A549 (cell line): ENCODE measurements at regions not wholly inside any gene's neighbourhood (a gene's known extent, or its start where the extent isn't known, plus 50 kb on each side); places are given as distances from the start of the nearest gene placed in this dataset.

Source experiments
- ATAC-seq, 2 experiments: fragments of 200-7000 bp in 1 of 2; fragments of >200 bp in 1 of 2; cut with Nextera tagmentation in 1 of 2; cut with Tn5 transposase in 1 of 2; 3 replicates each; pipeline versions ENCODE4 v1.8.0 to v1.9.1; 2018 to 2020; ENCODE audit warnings: mild to moderate bottlenecking in 1 of 2, moderate library complexity in 1 of 2
- CTCF ChIA-PET: fragments of 300-600 bp; sonication (Branson Sonifier 250); formaldehyde crosslinking; extraction: SDS; loops from one replicate; lab custom pipeline; 2021; ENCODE audit warnings: antibody characterized with exemption, inconsistent platforms; lab: Yijun Ruan, JAX
- POLR2A ChIA-PET: fragments of 350-600 bp; formaldehyde crosslinking; extraction: SDS; loops from one replicate; lab custom pipeline; 2021; ENCODE audit warnings: antibody characterized with exemption, inconsistent platforms; lab: Yijun Ruan, JAX
- DNase-seq, 2 experiments: peaks; one replicate each; pipeline versions ENCODE4 v3.0.0 to v3.0.0-alpha.2; 2011 to 2016; ENCODE audit warnings: low read depth in 1 of 2, low spot score in 1 of 2
- FAIRE-seq: peaks from 2 replicates; lab custom pipeline; 2011; peaks lifted over from hg19 to GRCh38; lab: Jason Lieb, UNC
- H3K27ac ChIP-seq, 2 experiments: fragments of >200 bp; sonication (Bioruptor Twin); formaldehyde crosslinking; 3 replicates each; pipeline ENCODE4 v1.5.1; 2016 to 2017
- H3K4me1 ChIP-seq: fragments of >200 bp; sonication (Bioruptor Twin); formaldehyde crosslinking; 3 replicates; pipeline ENCODE4 v1.6.1; 2016
- H3K4me2 ChIP-seq: fragments of >200 bp; sonication (Bioruptor Twin); formaldehyde crosslinking; 3 replicates; pipeline ENCODE4 v1.6.1; 2016
- H3K4me3 ChIP-seq: fragments of >200 bp; sonication (Bioruptor Twin); formaldehyde crosslinking; 3 replicates; pipeline ENCODE4 v1.5.1; 2016
- H3K9me3 ChIP-seq: fragments of >200 bp; sonication (Bioruptor Twin); formaldehyde crosslinking; 3 replicates; pipeline ENCODE4 v1.6.1; 2016
- ATOH8 ChIP-seq: fragments of 250-450 bp; sonication (Bioruptor Pico); IDR thresholded peaks from 2 replicates; pipeline ENCODE4 v1.5.0; 2020; ENCODE audit warnings: low read depth, mild to moderate bottlenecking, moderate library complexity
- CBX2 ChIP-seq: fragments of 200-600 bp; sonication (generic); IDR thresholded peaks from 2 replicates; pipeline ENCODE4 v1.6.1; 2016; ENCODE audit warnings: low read depth, mild to moderate bottlenecking, borderline replicate concordance
- CTCF ChIP-seq: fragments of >200 bp; sonication (Bioruptor Twin); formaldehyde crosslinking; IDR thresholded peaks from 3 replicates; pipeline ENCODE4 v1.5.1; 2016
- E2F6 ChIP-seq: IDR thresholded peaks from 2 replicates; pipeline ENCODE4 v1.6.1; 2012; ENCODE audit warnings: low read depth, borderline replicate concordance
- EHMT2 ChIP-seq: fragments of 200-600 bp; sonication (generic); IDR thresholded peaks from 2 replicates; pipeline ENCODE4 v1.6.1; 2016; ENCODE audit warnings: antibody characterized with exemption, low read depth, mild to moderate bottlenecking, moderate library complexity
- ELK1 ChIP-seq: fragments of 150-350 bp; IDR thresholded peaks from 2 replicates; pipeline ENCODE4 v1.6.1; 2014; ENCODE audit warnings: low read depth, mild to moderate bottlenecking, low read length
- EP300 ChIP-seq, 2 experiments: fragments of >200 bp; sonication (Bioruptor Twin); formaldehyde crosslinking; IDR thresholded peaks; 2 replicates in 1 of 2; 3 replicates in 1 of 2; pipeline ENCODE4 v1.6.1; 2016 to 2017
- FOSB ChIP-seq: fragments of 250-450 bp; sonication (Bioruptor Pico); IDR thresholded peaks from 2 replicates; pipeline ENCODE4 v1.5.0; 2020; ENCODE audit warnings: mild to moderate bottlenecking, moderate library complexity
- FOSL2 ChIP-seq, 2 experiments: fragments of 450-650 bp in 1 of 2; fragments of >200 bp in 1 of 2; sonication (Bioruptor Twin) in 1 of 2; formaldehyde crosslinking; IDR thresholded peaks; 2 replicates each; pipeline versions ENCODE4 v1.5.0 to v1.6.1; 2016 to 2020; ENCODE audit warnings: mild to moderate bottlenecking in 1 of 2, moderate library complexity in 1 of 2
- HDAC2 ChIP-seq: fragments of 200-600 bp; sonication (generic); IDR thresholded peaks from 2 replicates; pipeline ENCODE4 v1.6.1; 2016
- HES2 ChIP-seq: fragments of >200 bp; sonication (Bioruptor Twin); formaldehyde crosslinking; IDR thresholded peaks from 2 replicates; pipeline ENCODE4 v1.6.1; 2016
- HOXB5 ChIP-seq: fragments of 250-450 bp; sonication (Bioruptor Pico); IDR thresholded peaks from 2 replicates; pipeline ENCODE4 v1.5.0; 2020; ENCODE audit warnings: mild to moderate bottlenecking, moderate library complexity
- JUNB ChIP-seq: fragments of >200 bp; sonication (Bioruptor Twin); formaldehyde crosslinking; IDR thresholded peaks from 2 replicates; pipeline ENCODE4 v1.6.1; 2016
- KDM1A ChIP-seq: fragments of 200-600 bp; sonication (generic); IDR thresholded peaks from 2 replicates; pipeline ENCODE4 v1.6.1; 2016; ENCODE audit warnings: low read depth, mild to moderate bottlenecking
- KDM5A ChIP-seq: fragments of 200-600 bp; sonication (generic); IDR thresholded peaks from 2 replicates; pipeline ENCODE4 v1.6.1; 2016; ENCODE audit warnings: antibody characterized with exemption, mild to moderate bottlenecking
- MAFK ChIP-seq: fragments of 450-650 bp; IDR thresholded peaks from 2 replicates; pipeline ENCODE4 v1.6.1; 2014; ENCODE audit not compliant: partially characterized antibody
- MYC ChIP-seq: IDR thresholded peaks from 2 replicates; pipeline ENCODE4 v1.6.1; 2012; ENCODE audit warnings: mild to moderate bottlenecking, inconsistent platforms, low read length, improper control_type of control experiment, borderline replicate concordance
- NPAS2 ChIP-seq: fragments of 250-450 bp; sonication (Bioruptor Pico); IDR thresholded peaks from 2 replicates; pipeline ENCODE4 v1.8.0; 2022; ENCODE audit warnings: mild to moderate bottlenecking, moderate library complexity, borderline replicate concordance
- PHF8 ChIP-seq: fragments of 200-600 bp; sonication (generic); IDR thresholded peaks from 2 replicates; pipeline ENCODE4 v1.6.1; 2016; ENCODE audit warnings: low read depth, mild to moderate bottlenecking, antibody characterized with exemption, moderate library complexity, borderline replicate concordance
- POLR2A ChIP-seq: IDR thresholded peaks from 2 replicates; pipeline ENCODE4 v1.6.1; 2012; ENCODE audit warnings: mild to moderate bottlenecking, low read length
- RARB ChIP-seq: fragments of 250-450 bp; sonication (Bioruptor Pico); IDR thresholded peaks from 2 replicates; pipeline ENCODE4 v1.8.0; 2021; ENCODE audit warnings: mild to moderate bottlenecking, moderate library complexity
- RFX5 ChIP-seq: fragments of 450-650 bp; IDR thresholded peaks from 2 replicates; pipeline ENCODE4 v1.7.1; 2014; ENCODE audit warnings: antibody characterized with exemption, mild to moderate bottlenecking, moderate library complexity
- RNF2 ChIP-seq: fragments of 200-600 bp; sonication (generic); IDR thresholded peaks from 2 replicates; pipeline ENCODE4 v1.6.1; 2016; ENCODE audit warnings: low read depth, mild to moderate bottlenecking, antibody characterized with exemption, moderate library complexity, borderline replicate concordance
- SMC3 ChIP-seq: fragments of >200 bp; sonication (Bioruptor Twin); formaldehyde crosslinking; IDR thresholded peaks from 3 replicates; pipeline ENCODE4 v1.6.1; 2018; ENCODE audit warnings: inconsistent platforms
- ZC3H11A ChIP-seq: fragments of 450-650 bp; IDR thresholded peaks from 2 replicates; pipeline ENCODE4 v1.6.1; 2014; ENCODE audit warnings: antibody characterized with exemption, mild to moderate bottlenecking
- ZFP36 ChIP-seq: fragments of 450-650 bp; IDR thresholded peaks from 2 replicates; pipeline ENCODE4 v1.6.1; 2014; ENCODE audit warnings: borderline replicate concordance; ENCODE audit not compliant: partially characterized antibody
- WGBS: methylation state at CpG from one replicate; pipeline ENCODE4 v1.1.6; 2017; ENCODE audit errors: missing lambda C conversion rate; 5-methylcytosine and 5-hydroxymethylcytosine counted together

GRCh38 chr4:151459375-151459774, 50.4 kb downstream of the FHIP1A start:
- FAIRE-seq (no peak), ATAC-seq (no peak), DNase-seq (no peak)
- Histone ChIP-seq H3K9me3 (no peaks in the 10 kb centered on the region), H3K4me3 (no peak overlapping the region), H3K4me1 (no peaks in the 10 kb centered on the region), H3K4me2 (no peak overlapping the region), H3K27ac (no peak overlapping the region)
- ChIA-PET CTCF (no interaction called here), POLR2A (no interaction called here)
- 69% methylated on average over 5 of the region's 5 CpGs for WGBS
- TF ChIP-seq FOSB: no peak
- no peak for TF ChIP-seq E2F6
- TF ChIP-seq PHF8: no peak
- TF ChIP-seq RNF2: no peak
- TF ChIP-seq MAFK: no peak
- TF ChIP-seq ATOH8: no peak
- no peak for TF ChIP-seq HDAC2
- TF ChIP-seq SMC3: no peak
- TF ChIP-seq CBX2: no peak
- TF ChIP-seq HES2: no peak
- no peak for TF ChIP-seq JUNB
- TF ChIP-seq EP300 (IDR thresholded peaks at IDR 0.05): no peak
- no peak for TF ChIP-seq MYC
- no peak for TF ChIP-seq NPAS2 (CRISPR knock-in tag)
- TF ChIP-seq POLR2A: no peak
- TF ChIP-seq KDM5A: no peak
- no peak for TF ChIP-seq FOSL2 (IDR thresholded peaks at IDR 0.05)
- no peak for TF ChIP-seq FOSL2 (CRISPR knock-in tag; IDR thresholded peaks at IDR 0.05)

GRCh38 chr4:151460434-151460833, 51.5 kb downstream of the FHIP1A start:
- POLR2A ChIA-PET: no interaction called here
- Histone ChIP-seq H3K27ac (no peak overlapping the region), H3K9me3 (no peaks in the 10 kb centered on the region), H3K4me1 (no peaks in the 10 kb centered on the region), H3K4me2 (no peak overlapping the region), H3K4me3 (no peak overlapping the region)
- no peak for TF ChIP-seq RNF2
- TF ChIP-seq ZC3H11A: no peak
- no peak for TF ChIP-seq ELK1
- no peak for TF ChIP-seq CBX2
- TF ChIP-seq CTCF: no peak
- no peak for TF ChIP-seq ZFP36
- no peak for TF ChIP-seq FOSL2 (IDR thresholded peaks at IDR 0.05)
- no peak for TF ChIP-seq FOSL2 (CRISPR knock-in tag; IDR thresholded peaks at IDR 0.05)
- no peak for TF ChIP-seq RARB (CRISPR knock-in tag)
- no peak for TF ChIP-seq RFX5
- no peak for TF ChIP-seq MYC
- no peak for TF ChIP-seq EHMT2
- TF ChIP-seq NPAS2 (CRISPR knock-in tag): no peak
- no peak for TF ChIP-seq HOXB5
- TF ChIP-seq KDM1A: no peak
- TF ChIP-seq HDAC2: no peak
- no peak for TF ChIP-seq MAFK
- ATAC-seq: no peak
- CTCF ChIA-PET: no interaction called here
- no peak for DNase-seq
- WGBS: 43% methylated on average over 1 of the region's 1 CpG
- FAIRE-seq: no peak
